ENCODE measurements at regions not wholly inside any gene's neighbourhood (a gene's known extent, or its start where the extent isn't known, plus 50 kb on each side); places are given as distances from the start of the nearest gene placed in this dataset.

GRCh38 chr17:37844977-37845293 lies 79.3 kb upstream of the TBC1D3K start:
- H3K4me1 ChIP-seq (ENCODE audit: insufficient read depth, low read length) = no peaks in the 10 kb centered on the region
- no peaks in the 10 kb centered on the region for H3K9me3 ChIP-seq (ENCODE audit: control insufficient read depth in 1 of 2, low read length in 2 of 2)
- intact Hi-C loops (cut with micrococcal nuclease) = no loop called here
- Mint-ChIP-seq H3K27ac (peak overlapping the region in 1 of 7 donors; percentile 9), H3K4me3 (peak overlapping the region in 3 of 8 donors; percentile 61 to 74 (median 63)), H3K9me3 (no peaks in the 10 kb centered on the region), H3K4me1 (peaks cover 4 to 8% (median 5%) of the 10 kb centered on the region in 4 donors), H3K36me3 (no peaks in the 10 kb centered on the region), H3K27me3 (peaks cover 11 to 19% of the 10 kb centered on the region in 2 donors)
- ChIA-PET POLR2A (ENCODE audit: partially characterized antibody) (no interaction called here), CTCF (ENCODE audit: partially characterized antibody) (no interaction called here)
- no peaks in the 10 kb centered on the region for H3K36me3 ChIP-seq (ENCODE audit: insufficient read depth, low read length)
- no peak overlapping the region for H3K4me3 ChIP-seq (ENCODE audit: low read length in 2 of 2)
- DNase-seq = no peak
- H3K27ac ChIP-seq (ENCODE audit: low read depth, low read length) = no peak overlapping the region
- H3K27me3 ChIP-seq (ENCODE audit: insufficient read depth, low read length) = no peaks in the 10 kb centered on the region

DNA sequence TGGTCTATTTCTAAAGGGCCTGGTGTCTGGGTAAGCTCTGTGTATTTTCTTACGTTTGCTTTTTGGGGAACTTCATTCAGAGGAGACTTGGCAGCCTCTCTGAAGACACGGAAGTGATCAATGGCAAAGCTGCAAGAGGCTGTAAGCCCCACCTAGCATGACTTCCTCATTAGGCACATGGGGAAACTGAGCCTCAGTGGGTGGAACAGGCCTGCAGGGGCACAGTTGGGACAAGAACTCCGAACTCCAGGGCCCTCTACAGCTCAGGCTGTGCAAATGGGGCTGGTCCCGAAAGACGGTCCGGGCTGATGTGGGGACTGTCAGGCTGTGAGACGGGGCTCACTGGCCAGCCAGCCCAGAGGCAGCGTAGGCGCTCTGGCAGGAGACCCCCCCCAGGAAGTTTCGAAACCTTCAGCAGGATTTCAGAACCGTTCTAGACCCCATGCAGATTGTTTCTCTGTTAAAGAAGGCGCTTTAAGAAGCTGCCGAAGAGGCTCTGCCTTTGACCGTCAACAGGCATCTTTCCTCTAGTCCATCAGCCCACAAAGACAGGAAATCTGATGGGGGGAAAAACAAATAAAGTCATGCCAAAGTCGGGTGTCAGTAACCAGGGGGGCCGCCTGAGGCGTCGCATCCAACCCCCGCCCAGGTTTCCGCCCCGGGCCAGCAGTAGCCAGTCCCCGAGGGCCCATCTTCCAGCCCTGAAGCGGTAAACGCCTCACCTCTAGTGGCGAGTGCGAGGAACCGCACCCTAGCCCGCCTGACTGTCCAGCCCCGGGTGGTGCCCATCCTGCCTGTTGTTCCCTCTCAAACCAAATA lies 79.8 kb upstream of the TBC1D3K start:
- Mint-ChIP-seq H3K4me3 (peak overlapping the region in 5 of 8 donors; percentile 9 to 74 (median 61)), H3K27me3 (peaks cover 11 to 19% of the 10 kb centered on the region in 2 donors), H3K27ac (no peak overlapping the region), H3K9me3 (no peaks in the 10 kb centered on the region), H3K4me1 (peaks cover 4 to 8% (median 5%) of the 10 kb centered on the region in 4 donors), H3K36me3 (no peaks in the 10 kb centered on the region)
- no peaks in the 10 kb centered on the region for H3K36me3 ChIP-seq (ENCODE audit: insufficient read depth, low read length)
- no peak overlapping the region for H3K4me3 ChIP-seq (ENCODE audit: low read length in 2 of 2)
- H3K4me1 ChIP-seq (ENCODE audit: insufficient read depth, low read length) = no peaks in the 10 kb centered on the region
- DNase-seq = peak in 4 of 5 donors; percentile 6 to 18 (median 12)
- intact Hi-C loops (cut with micrococcal nuclease) = no loop called here
- no peaks in the 10 kb centered on the region for H3K9me3 ChIP-seq (ENCODE audit: control insufficient read depth in 1 of 2, low read length in 2 of 2)
- no peaks in the 10 kb centered on the region for H3K27me3 ChIP-seq (ENCODE audit: insufficient read depth, low read length)
- POLR2A ChIA-PET (ENCODE audit: partially characterized antibody) = no interaction called here
- no peak overlapping the region for H3K27ac ChIP-seq (ENCODE audit: low read depth, low read length)
- CTCF ChIA-PET (ENCODE audit: partially characterized antibody) = no interaction called here

DNA sequence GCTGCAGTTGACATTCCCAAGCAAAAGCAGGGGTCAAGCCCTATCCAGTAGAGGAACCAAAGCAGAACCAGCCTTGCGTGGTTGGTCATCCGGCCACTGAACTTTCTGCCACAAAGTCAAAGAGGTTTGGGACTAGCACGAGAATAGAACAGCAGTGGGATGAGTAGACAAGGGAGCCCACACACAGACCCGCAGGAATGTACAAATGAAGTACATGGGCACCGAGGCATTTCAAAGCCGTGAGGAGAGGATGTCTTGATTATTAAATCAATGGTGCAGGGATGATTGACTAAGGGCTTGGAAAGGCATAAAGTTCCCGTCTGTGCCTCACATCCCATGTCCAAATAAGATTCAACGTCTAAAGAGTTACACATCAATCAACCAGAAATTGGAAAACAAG lies 81.8 kb upstream of the TBC1D3K start:
- H3K27ac ChIP-seq (ENCODE audit: low read depth, low read length) = no peak overlapping the region

DNA sequence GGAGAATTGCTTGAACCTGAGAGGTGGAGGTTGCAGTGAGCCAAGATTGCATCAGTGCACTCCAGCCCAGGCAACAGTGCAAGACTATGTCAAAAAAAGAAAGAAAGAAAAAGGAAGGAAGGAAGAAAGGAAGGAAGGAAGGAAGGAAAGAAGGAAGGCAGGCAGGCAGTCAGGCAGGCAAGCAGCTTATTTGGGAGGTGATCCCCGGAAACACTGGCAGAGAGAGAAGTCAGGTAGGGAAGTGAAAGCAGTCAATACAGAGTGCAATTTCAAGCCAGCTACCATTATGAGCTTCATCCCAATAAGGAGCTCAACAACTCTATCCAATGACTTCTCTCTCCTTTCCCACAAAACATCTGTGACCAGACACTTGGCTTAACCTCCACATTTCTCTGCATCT lies 83.0 kb upstream of the TBC1D3K start:
- Mint-ChIP-seq H3K27ac (no peak overlapping the region), H3K27me3 (peaks cover 16 to 29% of the 10 kb centered on the region in 2 donors), H3K4me1 (peaks cover 0 to 3% (median 1%) of the 10 kb centered on the region in 4 donors), H3K4me3 (no peak overlapping the region), H3K36me3 (no peaks in the 10 kb centered on the region), H3K9me3 (no peaks in the 10 kb centered on the region)
- no peaks in the 10 kb centered on the region for H3K27me3 ChIP-seq (ENCODE audit: insufficient read depth, low read length)
- no peak overlapping the region for H3K4me3 ChIP-seq (ENCODE audit: low read length in 2 of 2)
- H3K4me1 ChIP-seq (ENCODE audit: insufficient read depth, low read length) = no peaks in the 10 kb centered on the region
- H3K36me3 ChIP-seq (ENCODE audit: insufficient read depth, low read length) = no peaks in the 10 kb centered on the region
- H3K27ac ChIP-seq (ENCODE audit: low read depth, low read length) = no peak overlapping the region
- intact Hi-C loops (cut with micrococcal nuclease) = no loop called here
- no peaks in the 10 kb centered on the region for H3K9me3 ChIP-seq (ENCODE audit: control insufficient read depth in 1 of 2, low read length in 2 of 2)
- ChIA-PET CTCF (ENCODE audit: partially characterized antibody) (no interaction called here), POLR2A (ENCODE audit: partially characterized antibody) (no interaction called here)
- DNase-seq = no peak

More for the DNA sequence above, 81.8 kb upstream of the TBC1D3K start:
- H3K27ac Mint-ChIP-seq = no peak overlapping the region
- no peak for DNase-seq
- no peaks in the 10 kb centered on the region for H3K9me3 ChIP-seq (ENCODE audit: control insufficient read depth in 1 of 2, low read length in 2 of 2)
- H3K36me3 ChIP-seq (ENCODE audit: insufficient read depth, low read length) = no peaks in the 10 kb centered on the region
- H3K9me3 Mint-ChIP-seq = no peaks in the 10 kb centered on the region
- no peak overlapping the region for H3K4me3 ChIP-seq (ENCODE audit: low read length in 2 of 2)
- peaks cover 0 to 3% (median 1%) of the 10 kb centered on the region in 4 donors for H3K4me1 Mint-ChIP-seq
- no peaks in the 10 kb centered on the region for H3K36me3 Mint-ChIP-seq
- POLR2A ChIA-PET (ENCODE audit: partially characterized antibody) = no interaction called here
- H3K4me1 ChIP-seq (ENCODE audit: insufficient read depth, low read length) = no peaks in the 10 kb centered on the region
- peaks cover 15 to 29% of the 10 kb centered on the region in 2 donors for H3K27me3 Mint-ChIP-seq
- no peak overlapping the region for H3K4me3 Mint-ChIP-seq
- H3K27me3 ChIP-seq (ENCODE audit: insufficient read depth, low read length) = no peaks in the 10 kb centered on the region
- CTCF ChIA-PET (ENCODE audit: partially characterized antibody) = interaction anchor here (0.6 kb wide), 1 partner anchor 13 kb away, joined by 3 read pairs; no protein-coding TSS in a partner anchor
- intact Hi-C loops (cut with micrococcal nuclease) = no loop called here

DNA sequence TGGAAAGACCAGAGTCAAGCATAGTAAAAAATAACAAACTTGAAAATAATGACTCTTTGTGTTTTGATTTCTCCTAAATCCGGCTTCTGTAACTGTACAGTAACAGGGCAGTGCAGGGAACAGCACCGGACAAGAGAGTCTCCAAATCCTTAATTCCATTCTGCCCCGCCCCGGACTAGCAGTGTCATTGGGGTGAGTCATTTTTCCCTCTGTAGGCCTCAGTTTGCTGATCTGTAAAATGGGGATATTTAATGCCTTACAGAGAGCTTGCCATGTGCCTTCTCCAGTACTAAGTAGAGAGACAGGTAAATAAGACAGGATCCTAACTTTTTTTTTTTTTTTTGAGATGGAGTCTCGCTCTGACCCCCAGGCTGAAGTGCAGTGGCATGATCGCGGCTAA lies 83.6 kb upstream of the TBC1D3K start:
- no peaks in the 10 kb centered on the region for H3K27me3 ChIP-seq (ENCODE audit: insufficient read depth, low read length)
- no peak for DNase-seq
- ChIA-PET CTCF (ENCODE audit: partially characterized antibody) (no interaction called here), POLR2A (ENCODE audit: partially characterized antibody) (no interaction called here)
- Mint-ChIP-seq H3K36me3 (no peaks in the 10 kb centered on the region), H3K27ac (no peak overlapping the region), H3K4me3 (no peak overlapping the region), H3K27me3 (peaks cover 16 to 26% of the 10 kb centered on the region in 2 donors), H3K4me1 (peaks cover 0 to 3% (median 1%) of the 10 kb centered on the region in 4 donors), H3K9me3 (no peaks in the 10 kb centered on the region)
- H3K9me3 ChIP-seq (ENCODE audit: control insufficient read depth in 1 of 2, low read length in 2 of 2) = no peaks in the 10 kb centered on the region
- intact Hi-C loops (cut with micrococcal nuclease) = no loop called here
- no peaks in the 10 kb centered on the region for H3K36me3 ChIP-seq (ENCODE audit: insufficient read depth, low read length)
- no peaks in the 10 kb centered on the region for H3K4me1 ChIP-seq (ENCODE audit: insufficient read depth, low read length)
- H3K27ac ChIP-seq (ENCODE audit: low read depth, low read length) = no peak overlapping the region
- no peak overlapping the region for H3K4me3 ChIP-seq (ENCODE audit: low read length in 2 of 2)

DNA sequence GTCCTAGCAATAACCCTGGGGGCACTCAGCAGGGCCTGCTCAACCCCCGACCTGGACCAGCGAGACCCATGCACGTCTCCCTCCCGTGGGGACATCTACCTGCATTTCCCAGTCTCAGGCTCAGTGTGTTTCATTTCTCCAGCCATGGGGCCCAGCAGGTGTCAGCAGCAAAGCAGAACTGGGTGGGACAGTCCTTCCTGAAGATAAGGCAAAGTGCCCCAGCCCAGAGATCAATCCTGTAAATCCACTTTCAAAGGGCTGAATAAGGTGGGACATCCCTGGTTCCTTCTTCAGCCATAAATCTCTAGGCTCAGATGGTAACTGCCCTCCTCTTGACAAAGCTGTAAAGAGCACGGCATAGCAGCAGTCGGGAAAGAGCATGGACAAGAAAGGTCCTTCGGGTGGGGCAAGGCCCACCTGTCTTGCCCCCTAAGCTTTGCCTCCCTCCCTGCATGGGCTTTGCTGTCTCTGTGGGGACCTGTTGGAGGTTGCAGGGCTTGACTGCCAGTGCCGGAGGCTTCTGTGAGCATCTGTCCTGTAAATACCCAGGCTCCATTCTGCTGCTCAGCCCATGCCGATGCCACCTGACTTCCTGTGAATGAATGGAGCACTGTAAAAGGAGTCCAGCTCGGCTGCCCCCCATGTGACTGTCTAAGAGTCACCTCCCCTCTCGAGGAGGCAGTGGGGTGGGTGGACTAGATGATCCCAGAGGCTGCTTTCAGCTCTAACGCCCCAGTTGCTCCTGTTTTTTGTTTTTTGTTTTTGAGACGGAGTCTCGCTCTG lies 84.8 kb upstream of the TBC1D3K start:
- Mint-ChIP-seq H3K9me3 (no peaks in the 10 kb centered on the region), H3K27me3 (peaks cover 18 to 24% of the 10 kb centered on the region in 2 donors), H3K4me3 (no peak overlapping the region), H3K27ac (no peak overlapping the region), H3K4me1 (peaks cover 0 to under 1% (median 0%) of the 10 kb centered on the region in 4 donors), H3K36me3 (no peaks in the 10 kb centered on the region)
- intact Hi-C loops (cut with micrococcal nuclease) = no loop called here
- Histone ChIP-seq H3K36me3 (ENCODE audit: insufficient read depth, low read length) (no peaks in the 10 kb centered on the region), H3K4me1 (ENCODE audit: insufficient read depth, low read length) (no peaks in the 10 kb centered on the region), H3K9me3 (ENCODE audit: control insufficient read depth in 1 of 2, low read length in 2 of 2) (no peaks in the 10 kb centered on the region), H3K27ac (ENCODE audit: low read depth, low read length) (no peak overlapping the region), H3K4me3 (ENCODE audit: low read length in 2 of 2) (no peak overlapping the region), H3K27me3 (ENCODE audit: insufficient read depth, low read length) (no peaks in the 10 kb centered on the region)
- ChIA-PET CTCF (ENCODE audit: partially characterized antibody) (interaction anchor here (0.9 kb wide), 1 partner anchor 9 kb away, joined by 4 read pairs; no protein-coding TSS in a partner anchor), POLR2A (ENCODE audit: partially characterized antibody) (no interaction called here)
- no peak for DNase-seq

- H3K27me3 ChIP-seq (ENCODE audit: insufficient read depth, low read length) = no peaks in the 10 kb centered on the region
- ChIA-PET CTCF (ENCODE audit: partially characterized antibody) (no interaction called here), POLR2A (ENCODE audit: partially characterized antibody) (no interaction called here)
- Mint-ChIP-seq H3K4me1 (peaks cover 0 to 5% (median under 1%) of the 10 kb centered on the region in 4 donors), H3K27me3 (peaks cover 18 to 25% of the 10 kb centered on the region in 2 donors), H3K9me3 (no peaks in the 10 kb centered on the region), H3K27ac (no peak overlapping the region), H3K4me3 (no peak overlapping the region), H3K36me3 (no peaks in the 10 kb centered on the region)
- H3K36me3 ChIP-seq (ENCODE audit: insufficient read depth, low read length) = no peaks in the 10 kb centered on the region
- no peak for DNase-seq
- no peak overlapping the region for H3K27ac ChIP-seq (ENCODE audit: low read depth, low read length)
- H3K4me3 ChIP-seq (ENCODE audit: low read length in 2 of 2) = no peak overlapping the region
- no peaks in the 10 kb centered on the region for H3K9me3 ChIP-seq (ENCODE audit: control insufficient read depth in 1 of 2, low read length in 2 of 2)
- intact Hi-C loops (cut with micrococcal nuclease) = no loop called here
- H3K4me1 ChIP-seq (ENCODE audit: insufficient read depth, low read length) = no peaks in the 10 kb centered on the region
Observed at GRCh38 chr17:37838276-37838675, 85.9 kb upstream of the TBC1D3K start.
